ENCODE measurements at regions not wholly inside any gene's neighbourhood (a gene's known extent, or its start where the extent isn't known, plus 50 kb on each side); places are given as distances from the start of the nearest gene placed in this dataset.

GRCh38 chr15:68512598-68512997, 66.2 kb upstream of the CORO2B start:
- TF ChIP-seq, protein P1, sequence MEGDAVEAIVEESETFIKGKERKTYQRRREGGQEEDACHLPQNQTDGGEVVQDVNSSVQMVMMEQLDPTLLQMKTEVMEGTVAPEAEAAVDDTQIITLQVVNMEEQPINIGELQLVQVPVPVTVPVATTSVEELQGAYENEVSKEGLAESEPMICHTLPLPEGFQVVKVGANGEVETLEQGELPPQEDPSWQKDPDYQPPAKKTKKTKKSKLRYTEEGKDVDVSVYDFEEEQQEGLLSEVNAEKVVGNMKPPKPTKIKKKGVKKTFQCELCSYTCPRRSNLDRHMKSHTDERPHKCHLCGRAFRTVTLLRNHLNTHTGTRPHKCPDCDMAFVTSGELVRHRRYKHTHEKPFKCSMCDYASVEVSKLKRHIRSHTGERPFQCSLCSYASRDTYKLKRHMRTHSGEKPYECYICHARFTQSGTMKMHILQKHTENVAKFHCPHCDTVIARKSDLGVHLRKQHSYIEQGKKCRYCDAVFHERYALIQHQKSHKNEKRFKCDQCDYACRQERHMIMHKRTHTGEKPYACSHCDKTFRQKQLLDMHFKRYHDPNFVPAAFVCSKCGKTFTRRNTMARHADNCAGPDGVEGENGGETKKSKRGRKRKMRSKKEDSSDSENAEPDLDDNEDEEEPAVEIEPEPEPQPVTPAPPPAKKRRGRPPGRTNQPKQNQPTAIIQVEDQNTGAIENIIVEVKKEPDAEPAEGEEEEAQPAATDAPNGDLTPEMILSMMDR (conservative IDR thresholded peaks at IDR 0.05): no peak
- no peak for TF ChIP-seq ZFX (IDR thresholded peaks at IDR 0.05)
